H1 (cell line): ENCODE measurements at regions not wholly inside any gene's neighbourhood (a gene's known extent, or its start where the extent isn't known, plus 50 kb on each side); places are given as distances from the start of the nearest gene placed in this dataset.

Experiments
- CTCF ChIA-PET: fragments of 300-600 bp; sonication (Branson Sonifier 250); formaldehyde crosslinking; loops from one replicate; lab custom pipeline; 2021; ENCODE audit not compliant: partially characterized antibody; lab: Charles Lee
- POLR2A ChIA-PET: fragments of 300-600 bp; sonication (Branson Sonifier 250); formaldehyde crosslinking; loops from one replicate; lab custom pipeline; 2021; ENCODE audit warnings: inconsistent platforms; ENCODE audit not compliant: partially characterized antibody; lab: Charles Lee
- DNase-seq, 2 experiments: peaks; one replicate each; pipeline versions ENCODE4 v3.0.0 to v3.0.0-alpha.2; 2010 to 2022; ENCODE audit warnings: low spot score in 2 of 2, low read depth in 1 of 2, mixed read lengths in 1 of 2
- FAIRE-seq: peaks from 2 replicates; lab custom pipeline; 2011; peaks lifted over from hg19 to GRCh38; lab: Jason Lieb, UNC
- H2AFZ ChIP-seq: 2 replicates; pipeline ENCODE4 v1.8.1; 2012; ENCODE audit warnings: low read length, inconsistent platforms
- H2AK5ac ChIP-seq: 2 replicates; pipeline ENCODE4 v1.6.1; 2013; ENCODE audit warnings: low read depth, low read length
- H2BK120ac ChIP-seq: replicated peaks from 2 replicates; pipeline ENCODE3; 2013; ENCODE audit warnings: low read depth, low read length, inconsistent platforms
- H2BK12ac ChIP-seq: 2 replicates; pipeline ENCODE4 v1.6.1; 2013; ENCODE audit warnings: low read depth, low read length
- H2BK15ac ChIP-seq: 2 replicates; pipeline ENCODE4 v1.6.1; 2013; ENCODE audit warnings: low read length
- H2BK20ac ChIP-seq: 2 replicates; pipeline ENCODE4 v1.6.1; 2013; ENCODE audit warnings: low read length
- H2BK5ac ChIP-seq: 2 replicates; pipeline ENCODE4 v1.6.1; 2013; ENCODE audit warnings: low read depth, low read length
- H3K14ac ChIP-seq: 2 replicates; pipeline ENCODE4 v1.6.1; 2013; ENCODE audit warnings: inconsistent platforms; ENCODE audit not compliant: insufficient read length
- H3K18ac ChIP-seq: 2 replicates; pipeline ENCODE4 v1.6.1; 2013; ENCODE audit warnings: low read length; ENCODE audit errors: extremely low read depth
- H3K23ac ChIP-seq: 2 replicates; pipeline ENCODE4 v1.6.1; 2013; ENCODE audit warnings: inconsistent platforms; ENCODE audit not compliant: insufficient read length
- H3K23me2 ChIP-seq: 2 replicates; pipeline ENCODE4 v1.6.1; 2013; ENCODE audit warnings: low read depth, low read length
- H3K27ac ChIP-seq: 2 replicates; pipeline ENCODE4 v1.6.1; 2011; ENCODE audit warnings: low read depth, low read length, inconsistent platforms
- H3K27me3 ChIP-seq, 4 experiments: replicated peaks in 1 of 4; 1 replicate in 1 of 4; 2 replicates in 3 of 4; pipeline versions ENCODE4 v1.6.1 to v1.8.1; 2011 to 2013; ENCODE audit warnings: low read length in 3 of 4, mild to moderate bottlenecking in 3 of 4, inconsistent platforms in 2 of 4, mixed read lengths in 2 of 4, moderate library complexity in 1 of 4; ENCODE audit not compliant: control insufficient read depth in 3 of 4, insufficient read depth in 3 of 4; ENCODE audit errors: extremely low read depth in 1 of 4
- H3K36me3 ChIP-seq, 4 experiments: 2 replicates each; pipeline versions ENCODE4 v1.6.1 to v1.8.1; 2011 to 2013; ENCODE audit warnings: mild to moderate bottlenecking in 4 of 4, low read length in 3 of 4, moderate library complexity in 2 of 4, control low read depth in 1 of 4, inconsistent platforms in 1 of 4; ENCODE audit not compliant: insufficient read depth in 4 of 4, control insufficient read depth in 2 of 4
- H3K4ac ChIP-seq: replicated peaks from 2 replicates; pipeline ENCODE3; 2013; ENCODE audit warnings: low read length, low read depth, mixed read lengths, inconsistent platforms; ENCODE audit not compliant: insufficient read length
- H3K4me1 ChIP-seq, 4 experiments: replicated peaks in 1 of 4; 1 replicate in 1 of 4; 2 replicates in 3 of 4; pipeline versions ENCODE4 v1.6.1 to v1.8.1; 2011 to 2013; ENCODE audit warnings: low read length in 3 of 4, inconsistent platforms in 2 of 4, mixed read lengths in 1 of 4; ENCODE audit not compliant: insufficient read depth in 4 of 4, control insufficient read depth in 3 of 4
- H3K4me2 ChIP-seq, 2 experiments: 2 replicates each; pipeline versions ENCODE4 v1.6.1 to v1.8.1; 2011 to 2013; ENCODE audit warnings: low read depth in 2 of 2, low read length in 2 of 2, control low read depth in 1 of 2, inconsistent platforms in 1 of 2, mild to moderate bottlenecking in 1 of 2; ENCODE audit not compliant: insufficient read depth in 1 of 2
- H3K4me3 ChIP-seq, 4 experiments: fragments of 200-600, 300-600 bp in 1 of 4; sonication (generic), shearing (Covaris generic), sonication (Bioruptor Twin) in 1 of 4; 2 replicates each; pipeline versions ENCODE4 v1.5.1 to v1.8.1; 2011 to 2016; ENCODE audit warnings: low read length in 4 of 4, low read depth in 3 of 4, control low read depth in 2 of 4, inconsistent platforms in 2 of 4, mild to moderate bottlenecking in 2 of 4, mixed read lengths in 1 of 4, moderate library complexity in 1 of 4; ENCODE audit not compliant: insufficient read depth in 2 of 4; ENCODE audit errors: extremely low read depth in 1 of 4
- H3K56ac ChIP-seq: replicated peaks from 2 replicates; pipeline ENCODE3; 2013; ENCODE audit warnings: low read depth, mild to moderate bottlenecking, mixed read lengths, low read length, inconsistent platforms; ENCODE audit not compliant: insufficient read length
- H3K79me1 ChIP-seq: 2 replicates; pipeline ENCODE4 v1.6.1; 2013; ENCODE audit warnings: low read depth, low read length, control low read depth
- H3K79me2 ChIP-seq, 2 experiments: 2 replicates each; pipeline versions ENCODE4 v1.6.1 to v1.8.1; 2012 to 2013; ENCODE audit warnings: low read length in 2 of 2, mild to moderate bottlenecking in 2 of 2, inconsistent platforms in 1 of 2; ENCODE audit not compliant: insufficient read depth in 2 of 2, control insufficient read depth in 1 of 2
- H3K9ac ChIP-seq, 4 experiments: replicated peaks in 1 of 4; 1 replicate in 1 of 4; 2 replicates in 3 of 4; pipeline versions ENCODE4 v1.6.1 to v1.8.1; 2011 to 2013; ENCODE audit warnings: low read depth in 3 of 4, low read length in 3 of 4, control low read depth in 2 of 4, mild to moderate bottlenecking in 2 of 4, moderate library complexity in 2 of 4, inconsistent platforms in 1 of 4; ENCODE audit errors: extremely low read depth in 1 of 4
- H3K9me3 ChIP-seq, 2 experiments: 2 replicates each; pipeline versions ENCODE4 v1.6.1 to v1.8.1; 2012 to 2013; ENCODE audit warnings: mild to moderate bottlenecking in 2 of 2, moderate library complexity in 2 of 2, control low read depth in 1 of 2, inconsistent platforms in 1 of 2, low read depth in 1 of 2, low read length in 1 of 2, mixed read lengths in 1 of 2; ENCODE audit not compliant: insufficient read depth in 2 of 2
- H4K20me1 ChIP-seq, 2 experiments: replicated peaks in 1 of 2; 2 replicates each; pipeline versions ENCODE3 to v1.8.1; 2011 to 2013; ENCODE audit warnings: inconsistent platforms in 2 of 2, low read length in 2 of 2, mild to moderate bottlenecking in 1 of 2; ENCODE audit not compliant: insufficient read depth in 2 of 2, control insufficient read depth in 1 of 2
- H4K5ac ChIP-seq: 2 replicates; pipeline ENCODE4 v1.6.1; 2013; ENCODE audit warnings: low read length, low read depth, mixed read lengths, inconsistent platforms; ENCODE audit not compliant: insufficient read length
- H4K8ac ChIP-seq: 2 replicates; pipeline ENCODE4 v1.8.0; 2013; ENCODE audit warnings: mild to moderate bottlenecking, moderate library complexity, low read length, inconsistent platforms; ENCODE audit not compliant: insufficient read depth; ENCODE audit errors: extremely low read depth
- H4K91ac ChIP-seq: replicated peaks from 2 replicates; pipeline ENCODE3; 2013; ENCODE audit warnings: low read length, mixed read lengths, inconsistent platforms; ENCODE audit not compliant: insufficient read length
- CHD2 ChIP-seq: IDR thresholded peaks from 2 replicates; pipeline ENCODE4 v1.6.1; 2012; ENCODE audit warnings: low read length, improper control_type of control experiment
- CTBP2 ChIP-seq: IDR thresholded peaks from 2 replicates; pipeline ENCODE4 v1.7.0; 2011; ENCODE audit warnings: borderline replicate concordance, mild to moderate bottlenecking, moderate library complexity, mixed read lengths, low read length; ENCODE audit not compliant: insufficient read depth, insufficient read length
- MAFK ChIP-seq: IDR thresholded peaks from 2 replicates; pipeline ENCODE4 v1.6.1; 2012; ENCODE audit warnings: low read depth, mild to moderate bottlenecking, improper control_type of control experiment, low read length
- TCF12 ChIP-seq: IDR thresholded peaks from 2 replicates; pipeline ENCODE4 v1.6.1; 2011; ENCODE audit warnings: low read depth, mild to moderate bottlenecking, low read length
- WGBS, 2 experiments: shearing (Covaris generic) in 1 of 2; methylation state at CpG; one replicate each; pipeline versions ENCODE4 v1.1.6 to v1.1.7; 2013 to 2015; ENCODE audit warnings: low lambda C conversion rate in 2 of 2, mixed read lengths in 2 of 2, inconsistent platforms in 1 of 2, low coverage in 1 of 2, missing lambda C conversion rate in 1 of 2; ENCODE audit not compliant: insufficient replicate concordance in 2 of 2, insufficient coverage in 1 of 2, insufficient read length in 1 of 2; ENCODE audit errors: extremely low coverage in 1 of 2, missing lambda C conversion rate in 1 of 2; 5-methylcytosine and 5-hydroxymethylcytosine counted together

DNA sequence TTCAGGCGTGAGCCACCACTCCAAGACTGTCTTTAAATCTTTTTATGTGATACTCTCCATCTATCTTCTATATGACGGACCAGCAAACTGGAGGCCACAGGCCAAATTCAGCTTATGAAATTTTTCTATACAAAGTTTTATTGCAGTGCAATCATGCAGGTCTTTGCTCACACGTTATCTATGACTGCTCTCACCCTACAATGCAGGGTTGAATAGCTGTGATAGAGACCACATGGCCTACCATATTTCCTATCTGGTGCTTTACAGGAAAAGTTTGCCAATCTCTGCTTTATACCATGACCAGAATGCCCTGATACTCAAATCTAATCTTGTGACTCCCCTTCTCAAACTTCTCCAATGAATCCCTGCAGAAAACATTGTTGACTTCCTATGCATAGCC is 89.5 kb upstream of the ACBD5 start:
- no peak overlapping the region for H3K9ac ChIP-seq
- no peak overlapping the region for H2AK5ac ChIP-seq
- H3K27ac ChIP-seq: no peak overlapping the region
- no peaks in the 10 kb centered on the region for H3K79me1 ChIP-seq
- H2BK15ac ChIP-seq: no peak overlapping the region
- H3K56ac ChIP-seq: no peak overlapping the region
- H3K4ac ChIP-seq: no peak overlapping the region
- ChIA-PET CTCF (interaction anchor here (1.0 to 1.1 kb wide), 2 partner anchors 16 to 30 kb away, joined by 3 read pairs; no protein-coding TSS in a partner anchor), POLR2A (interaction anchor here (0.6 kb wide), 1 partner anchor 23 kb away, joined by 3 read pairs; no protein-coding TSS in a partner anchor)
- no peaks in the 10 kb centered on the region for H3K36me3 ChIP-seq
- H3K4me3 ChIP-seq: no peak overlapping the region
- no peak overlapping the region for H2BK120ac ChIP-seq
- FAIRE-seq (no peak), DNase-seq (no peak)
- no peak overlapping the region for H3K23ac ChIP-seq
- no peaks in the 10 kb centered on the region for H3K23me2 ChIP-seq
- H3K79me2 ChIP-seq: no peaks in the 10 kb centered on the region
- no peak overlapping the region for H2AFZ ChIP-seq
- no peak overlapping the region for H2BK12ac ChIP-seq
- H3K18ac ChIP-seq: no peak overlapping the region
- WGBS, 2 experiments: 88% methylated on average over 3 of the region's 3 CpGs; no CpG with 5 or more reads in 1 of the 2 experiments
- H3K9me3 ChIP-seq: no peaks in the 10 kb centered on the region
- H3K14ac ChIP-seq: no peak overlapping the region
- no peak overlapping the region for H4K5ac ChIP-seq
- H4K91ac ChIP-seq: no peak overlapping the region
- no peaks in the 10 kb centered on the region for H4K20me1 ChIP-seq
- no peak overlapping the region for H2BK5ac ChIP-seq
- no peak overlapping the region for H3K4me2 ChIP-seq
- H4K8ac ChIP-seq: no peak overlapping the region
- H3K27me3 ChIP-seq: no peaks in the 10 kb centered on the region
- H2BK20ac ChIP-seq: no peak overlapping the region
- no peaks in the 10 kb centered on the region for H3K4me1 ChIP-seq
- no peak for TF ChIP-seq TCF12
- no peak for TF ChIP-seq MAFK
- TF ChIP-seq CTBP2: no peak
- no peak for TF ChIP-seq CHD2
